Astrocyte (in vitro differentiated cells and primary cell): ENCODE measurements at regions not wholly inside any gene's neighbourhood (a gene's known extent, or its start where the extent isn't known, plus 50 kb on each side); places are given as distances from the start of the nearest gene placed in this dataset.

ENCODE experiments used
- DNase-seq: peaks from one replicate; pipeline ENCODE4 v3.0.0-alpha.2; 2010; ENCODE audit warnings: low read depth
- FAIRE-seq: peaks from 2 replicates; lab custom pipeline; 2011; peaks lifted over from hg19 to GRCh38; lab: Jason Lieb, UNC
- H2AFZ ChIP-seq: 2 replicates; pipeline ENCODE4 v1.6.0; 2012; ENCODE audit warnings: low read depth, low read length, inconsistent platforms
- H3K27ac ChIP-seq: 2 replicates; pipeline ENCODE4 v1.5.1; 2011; ENCODE audit warnings: low read depth, low read length, inconsistent platforms
- H3K27me3 ChIP-seq: 2 replicates; pipeline ENCODE4 v1.6.0; 2011; ENCODE audit warnings: low read length, inconsistent platforms; ENCODE audit not compliant: insufficient read depth
- H3K36me3 ChIP-seq: 2 replicates; pipeline ENCODE4 v1.5.1; 2011; ENCODE audit warnings: low read length, inconsistent platforms; ENCODE audit not compliant: insufficient read depth
- H3K4me1 ChIP-seq: 2 replicates; pipeline ENCODE4 v1.5.1; 2011; ENCODE audit warnings: low read length, inconsistent platforms; ENCODE audit not compliant: insufficient read depth
- H3K4me2 ChIP-seq: 2 replicates; pipeline ENCODE4 v1.6.0; 2012; ENCODE audit warnings: low read length, inconsistent platforms
- H3K4me3 ChIP-seq: 2 replicates; pipeline ENCODE4 v1.5.1; 2011; ENCODE audit warnings: low read depth, mild to moderate bottlenecking, low read length, inconsistent platforms; ENCODE audit not compliant: insufficient read depth
- H3K79me2 ChIP-seq: 2 replicates; pipeline ENCODE4 v1.6.0; 2012; ENCODE audit warnings: mild to moderate bottlenecking, low read length, inconsistent platforms; ENCODE audit not compliant: insufficient read depth
- H3K9ac ChIP-seq: 2 replicates; pipeline ENCODE4 v1.6.0; 2012; ENCODE audit warnings: mild to moderate bottlenecking, low read length, inconsistent platforms
- H3K9me3 ChIP-seq: 2 replicates; pipeline ENCODE4 v1.5.1; 2012; ENCODE audit warnings: low read depth, mild to moderate bottlenecking, low read length, inconsistent platforms; ENCODE audit not compliant: insufficient read depth
- H4K20me1 ChIP-seq: 2 replicates; pipeline ENCODE4 v1.6.0; 2012; ENCODE audit warnings: low read length, inconsistent platforms; ENCODE audit not compliant: insufficient read depth
- H3K27ac Mint-ChIP-seq: one replicate; pipeline ENCODE4 v1.8.0; 2021; ENCODE audit warnings: mild to moderate bottlenecking, mixed read lengths; ENCODE audit not compliant: unreplicated experiment
- H3K27me3 Mint-ChIP-seq: one replicate; pipeline ENCODE4 v1.8.0; 2021; ENCODE audit warnings: low read depth, mixed read lengths; ENCODE audit not compliant: unreplicated experiment
- H3K36me3 Mint-ChIP-seq: one replicate; pipeline ENCODE4 v1.8.0; 2021; ENCODE audit warnings: low read depth, mixed read lengths; ENCODE audit not compliant: unreplicated experiment
- H3K4me1 Mint-ChIP-seq: one replicate; pipeline ENCODE4 v1.8.0; 2021; ENCODE audit warnings: low read depth, mixed read lengths; ENCODE audit not compliant: unreplicated experiment
- H3K4me3 Mint-ChIP-seq: one replicate; pipeline ENCODE4 v1.8.0; 2021; ENCODE audit warnings: mild to moderate bottlenecking, moderate library complexity, mixed read lengths; ENCODE audit not compliant: unreplicated experiment
- H3K9me3 Mint-ChIP-seq: one replicate; pipeline ENCODE4 v1.8.0; 2021; ENCODE audit warnings: mild to moderate bottlenecking, mixed read lengths; ENCODE audit not compliant: unreplicated experiment
- EZH2 ChIP-seq: IDR thresholded peaks from 2 replicates; pipeline ENCODE4 v1.6.1; 2012; ENCODE audit warnings: mild to moderate bottlenecking, low read length, inconsistent platforms; ENCODE audit not compliant: insufficient read depth
- TF ChIP-seq, protein P1 (sequence below): IDR thresholded peaks from 2 replicates; pipeline ENCODE4 v1.5.1; 2011; ENCODE audit warnings: low read depth, mild to moderate bottlenecking, inconsistent platforms, low read length, moderate library complexity; ENCODE audit not compliant: insufficient read depth

DNA sequence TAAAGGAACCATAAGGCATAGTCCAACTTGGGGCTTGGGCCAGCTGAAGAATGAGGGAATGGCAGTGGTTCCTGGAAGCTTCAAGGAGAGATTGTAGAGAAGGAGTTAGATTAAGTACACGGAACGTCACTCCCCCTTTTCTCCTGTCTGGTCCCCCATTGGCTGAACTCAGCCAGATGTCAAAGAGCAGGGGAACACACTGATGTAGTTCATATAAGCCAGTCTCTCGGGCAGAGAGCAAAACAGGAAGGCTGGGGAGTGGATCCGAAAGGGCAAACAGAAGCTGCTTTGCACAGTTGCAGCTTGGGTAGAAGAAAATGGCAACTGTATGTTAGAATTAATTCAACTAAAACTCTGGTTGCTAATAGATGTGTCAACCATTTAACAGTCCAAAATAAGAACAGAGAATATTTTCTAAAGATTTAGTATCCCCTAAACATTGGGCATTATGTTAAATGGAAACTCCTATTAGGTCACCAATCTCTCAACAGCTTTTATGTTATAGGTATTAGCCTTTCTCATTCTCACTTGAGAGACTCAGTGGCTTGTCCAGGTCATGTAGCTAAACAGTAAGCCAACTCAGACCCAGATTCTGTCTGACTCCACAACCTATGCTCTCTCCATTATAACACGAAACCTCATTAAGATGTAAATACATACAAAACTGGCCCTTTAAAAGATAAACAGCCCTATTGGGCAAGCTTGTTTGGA is 600.7 kb upstream of the USP24 start:
- Mint-ChIP-seq H3K36me3 (no peaks in the 10 kb centered on the region), H3K4me1 (peaks cover 12% of the 10 kb centered on the region), H3K4me3 (no peak overlapping the region), H3K27me3 (peaks cover 57% of the 10 kb centered on the region), H3K27ac (no peak overlapping the region), H3K9me3 (no peaks in the 10 kb centered on the region)
- Histone ChIP-seq H4K20me1 (no peaks in the 10 kb centered on the region), H3K9ac (no peak overlapping the region), H3K4me3 (no peak overlapping the region), H3K79me2 (no peaks in the 10 kb centered on the region), H3K4me2 (no peak overlapping the region), H2AFZ (no peak overlapping the region), H3K27me3 (no peaks in the 10 kb centered on the region), H3K36me3 (no peaks in the 10 kb centered on the region), H3K9me3 (no peaks in the 10 kb centered on the region), H3K27ac (no peak overlapping the region), H3K4me1 (no peaks in the 10 kb centered on the region)
- DNase-seq (no peak), FAIRE-seq (no peak)
- no peak for TF ChIP-seq EZH2
- TF ChIP-seq, protein P1, sequence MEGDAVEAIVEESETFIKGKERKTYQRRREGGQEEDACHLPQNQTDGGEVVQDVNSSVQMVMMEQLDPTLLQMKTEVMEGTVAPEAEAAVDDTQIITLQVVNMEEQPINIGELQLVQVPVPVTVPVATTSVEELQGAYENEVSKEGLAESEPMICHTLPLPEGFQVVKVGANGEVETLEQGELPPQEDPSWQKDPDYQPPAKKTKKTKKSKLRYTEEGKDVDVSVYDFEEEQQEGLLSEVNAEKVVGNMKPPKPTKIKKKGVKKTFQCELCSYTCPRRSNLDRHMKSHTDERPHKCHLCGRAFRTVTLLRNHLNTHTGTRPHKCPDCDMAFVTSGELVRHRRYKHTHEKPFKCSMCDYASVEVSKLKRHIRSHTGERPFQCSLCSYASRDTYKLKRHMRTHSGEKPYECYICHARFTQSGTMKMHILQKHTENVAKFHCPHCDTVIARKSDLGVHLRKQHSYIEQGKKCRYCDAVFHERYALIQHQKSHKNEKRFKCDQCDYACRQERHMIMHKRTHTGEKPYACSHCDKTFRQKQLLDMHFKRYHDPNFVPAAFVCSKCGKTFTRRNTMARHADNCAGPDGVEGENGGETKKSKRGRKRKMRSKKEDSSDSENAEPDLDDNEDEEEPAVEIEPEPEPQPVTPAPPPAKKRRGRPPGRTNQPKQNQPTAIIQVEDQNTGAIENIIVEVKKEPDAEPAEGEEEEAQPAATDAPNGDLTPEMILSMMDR, result no peak

DNA sequence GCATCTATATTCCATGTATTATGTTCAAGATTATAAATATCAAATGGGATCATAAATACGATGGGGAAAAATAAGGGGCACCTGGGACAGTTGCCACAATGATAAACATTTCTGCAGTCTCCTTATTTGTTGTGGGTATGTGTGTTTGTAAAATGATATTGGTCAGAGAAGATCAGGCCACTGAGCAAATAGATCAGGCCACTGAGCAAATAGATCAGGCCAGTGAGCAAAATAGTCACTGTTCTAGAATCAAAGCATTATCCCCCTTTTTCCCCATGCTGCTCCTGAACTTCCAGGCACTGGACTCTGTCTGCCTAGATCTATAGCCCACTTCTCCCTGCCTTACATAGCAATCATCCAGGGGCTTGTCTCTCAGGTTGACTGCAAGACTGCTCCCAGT is 599.8 kb upstream of the USP24 start:
- H3K4me2 ChIP-seq, result no peak overlapping the region
- TF ChIP-seq EZH2, result no peak
- TF ChIP-seq, protein P1, result no peak
- Mint-ChIP-seq H3K4me1 (peaks cover 12% of the 10 kb centered on the region), H3K27ac (no peak overlapping the region), H3K36me3 (peaks cover 2% of the 10 kb centered on the region), H3K27me3 (peaks cover 59% of the 10 kb centered on the region), H3K4me3 (no peak overlapping the region), H3K9me3 (no peaks in the 10 kb centered on the region)
- FAIRE-seq (no peak), DNase-seq (no peak)
- H4K20me1 ChIP-seq, result no peaks in the 10 kb centered on the region
- no peaks in the 10 kb centered on the region for H3K4me1 ChIP-seq
- H2AFZ ChIP-seq, result no peak overlapping the region
- H3K9me3 ChIP-seq, result no peaks in the 10 kb centered on the region
- no peak overlapping the region for H3K4me3 ChIP-seq
- no peaks in the 10 kb centered on the region for H3K27me3 ChIP-seq
- H3K27ac ChIP-seq, result no peak overlapping the region
- no peaks in the 10 kb centered on the region for H3K79me2 ChIP-seq
- H3K36me3 ChIP-seq, result no peaks in the 10 kb centered on the region
- no peak overlapping the region for H3K9ac ChIP-seq

DNA sequence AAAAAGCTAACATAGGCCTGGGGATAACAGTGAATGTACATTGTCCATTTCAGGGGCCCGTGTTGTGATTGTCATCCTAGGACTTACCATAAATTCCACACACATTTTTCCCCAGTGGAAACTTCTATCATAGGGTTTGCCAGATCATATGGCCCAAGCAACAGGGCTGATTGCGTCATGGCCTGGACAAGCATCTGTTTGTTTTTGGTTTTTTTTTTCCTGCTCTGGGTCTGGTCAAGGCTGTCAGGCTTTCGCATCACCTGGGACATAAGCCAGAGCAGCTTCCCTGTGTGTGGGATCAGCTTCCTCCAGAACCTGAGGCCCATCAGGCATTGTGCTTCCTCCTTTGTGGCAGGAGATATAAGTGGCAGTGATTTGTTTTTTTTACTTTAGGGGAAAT is 598.5 kb upstream of the USP24 start:
- H3K9me3 ChIP-seq, result no peaks in the 10 kb centered on the region
- no peak overlapping the region for H3K27ac ChIP-seq
- H3K79me2 ChIP-seq, result no peaks in the 10 kb centered on the region
- no peaks in the 10 kb centered on the region for H4K20me1 ChIP-seq
- no peaks in the 10 kb centered on the region for H3K36me3 ChIP-seq
- no peaks in the 10 kb centered on the region for H3K4me1 ChIP-seq
- Mint-ChIP-seq H3K36me3 (peaks cover 2% of the 10 kb centered on the region), H3K4me1 (peaks cover 12% of the 10 kb centered on the region), H3K27ac (no peak overlapping the region), H3K9me3 (peaks cover 2% of the 10 kb centered on the region), H3K27me3 (peaks cover 60% of the 10 kb centered on the region), H3K4me3 (no peak overlapping the region)
- FAIRE-seq (no peak), DNase-seq (peak; percentile 48)
- H3K9ac ChIP-seq, result no peak overlapping the region
- H3K27me3 ChIP-seq, result no peaks in the 10 kb centered on the region
- no peak overlapping the region for H3K4me2 ChIP-seq
- H3K4me3 ChIP-seq, result no peak overlapping the region
- no peak overlapping the region for H2AFZ ChIP-seq
- TF ChIP-seq, protein P1, result no peak
- TF ChIP-seq EZH2, result no peak
